HEK293 (cell line): ENCODE measurements at regions not wholly inside any gene's neighbourhood (a gene's known extent, or its start where the extent isn't known, plus 50 kb on each side); places are given as distances from the start of the nearest gene placed in this dataset.

Source experiments
- ZBTB1 ChIP-seq: fragments of 450-650 bp; formaldehyde crosslinking; IDR thresholded peaks from 2 replicates; pipeline ENCODE4 v1.5.1; 2016; ENCODE audit warnings: missing biosample characterization, missing genetic modification characterization
- ZNF114 ChIP-seq: fragments of 450-650 bp; formaldehyde crosslinking; IDR thresholded peaks from 2 replicates; pipeline ENCODE4 v1.5.0; 2017; ENCODE audit warnings: missing biosample characterization, missing genetic modification characterization
- ZNF132 ChIP-seq: fragments of 450-650 bp; formaldehyde crosslinking; IDR thresholded peaks from 2 replicates; pipeline ENCODE4 v1.5.1; 2017; ENCODE audit warnings: missing biosample characterization, missing genetic modification characterization, borderline replicate concordance
- ZNF175 ChIP-seq: fragments of 450-650 bp; formaldehyde crosslinking; IDR thresholded peaks from 2 replicates; pipeline ENCODE4 v1.5.1; 2016; ENCODE audit warnings: missing biosample characterization, missing genetic modification characterization
- ZNF274 ChIP-seq, 2 experiments: fragments of 200-500 bp in 1 of 2; fragments of 450-650 bp in 1 of 2; sonication (Bioruptor generic) in 1 of 2; formaldehyde crosslinking in 1 of 2; IDR thresholded peaks; 2 replicates each; pipeline versions ENCODE4 v1.5.1 to v1.6.1; 2014 to 2016; ENCODE audit warnings: borderline replicate concordance in 1 of 2, inconsistent platforms in 1 of 2, low read length in 1 of 2, missing biosample characterization in 1 of 2, missing genetic modification characterization in 1 of 2
- ZNF341 ChIP-seq: fragments of 450-650 bp; formaldehyde crosslinking; IDR thresholded peaks from 2 replicates; pipeline ENCODE4; 2016; ENCODE audit warnings: low read depth, missing biosample characterization, missing genetic modification characterization
- ZNF660 ChIP-seq: fragments of 450-650 bp; IDR thresholded peaks from 2 replicates; pipeline ENCODE4 v1.5.1; 2018; ENCODE audit warnings: missing biosample characterization, mild to moderate bottlenecking, missing genetic modification characterization
- ZNF776 ChIP-seq: fragments of 450-650 bp; formaldehyde crosslinking; IDR thresholded peaks from 2 replicates; pipeline ENCODE4 v1.5.0; 2017; ENCODE audit warnings: missing biosample characterization, missing genetic modification characterization, borderline replicate concordance
- TF ChIP-seq, protein P1 (sequence below): fragments of 450-650 bp; formaldehyde crosslinking; IDR thresholded peaks from 2 replicates; pipeline ENCODE4 v1.5.1; 2016; ENCODE audit warnings: missing biosample characterization, missing genetic modification characterization, low read depth
- TF ChIP-seq, protein P2 (sequence below): fragments of 450-650 bp; formaldehyde crosslinking; IDR thresholded peaks from 2 replicates; pipeline ENCODE4 v1.5.1; 2016; ENCODE audit warnings: missing biosample characterization, missing genetic modification characterization
- TF ChIP-seq, protein P3 (sequence below): fragments of 450-650 bp; formaldehyde crosslinking; IDR thresholded peaks from 2 replicates; pipeline ENCODE4 v1.5.1; 2016; ENCODE audit warnings: missing biosample characterization, missing genetic modification characterization, low read depth
- TF ChIP-seq, protein P4 (sequence below): fragments of 450-650 bp; formaldehyde crosslinking; IDR thresholded peaks from 2 replicates; pipeline ENCODE4 v1.5.1; 2016; ENCODE audit warnings: missing biosample characterization, missing genetic modification characterization

DNA sequence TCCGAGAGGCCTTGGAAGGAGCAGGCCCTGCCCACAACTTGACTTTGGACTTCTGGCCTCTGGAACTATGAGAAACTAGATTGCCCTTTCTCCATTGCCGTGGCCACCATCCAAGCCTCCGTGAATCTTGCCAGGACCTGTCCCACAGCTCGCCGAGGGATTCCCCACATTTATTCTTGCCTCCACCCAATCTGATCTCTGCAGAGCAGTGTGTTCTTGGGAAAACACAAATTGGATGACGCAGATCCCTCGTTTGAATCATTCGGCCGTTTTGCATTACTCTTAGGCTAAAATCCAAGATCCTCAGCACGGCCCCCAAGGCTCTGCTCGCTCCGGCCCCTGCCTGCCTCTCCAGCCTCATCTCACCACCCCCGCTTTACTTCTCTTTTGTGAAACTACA is 364.2 kb downstream of the ZNF516 start:
- TF ChIP-seq, protein P1, sequence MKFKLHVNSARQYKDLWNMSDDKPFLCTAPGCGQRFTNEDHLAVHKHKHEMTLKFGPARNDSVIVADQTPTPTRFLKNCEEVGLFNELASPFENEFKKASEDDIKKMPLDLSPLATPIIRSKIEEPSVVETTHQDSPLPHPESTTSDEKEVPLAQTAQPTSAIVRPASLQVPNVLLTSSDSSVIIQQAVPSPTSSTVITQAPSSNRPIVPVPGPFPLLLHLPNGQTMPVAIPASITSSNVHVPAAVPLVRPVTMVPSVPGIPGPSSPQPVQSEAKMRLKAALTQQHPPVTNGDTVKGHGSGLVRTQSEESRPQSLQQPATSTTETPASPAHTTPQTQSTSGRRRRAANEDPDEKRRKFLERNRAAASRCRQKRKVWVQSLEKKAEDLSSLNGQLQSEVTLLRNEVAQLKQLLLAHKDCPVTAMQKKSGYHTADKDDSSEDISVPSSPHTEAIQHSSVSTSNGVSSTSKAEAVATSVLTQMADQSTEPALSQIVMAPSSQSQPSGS (tag by site-specific recombination), result no peak
- TF ChIP-seq ZNF776, result no peak
- no peak for TF ChIP-seq ZNF274 (IDR thresholded peaks at IDR 0.05; ENCODE audit: low read length)
- no peak for TF ChIP-seq ZNF274 (tag by site-specific recombination; IDR thresholded peaks at IDR 0.05; ENCODE audit: borderline replicate concordance)
- no peak for TF ChIP-seq ZNF132 (tag by site-specific recombination)
- TF ChIP-seq, protein P2, sequence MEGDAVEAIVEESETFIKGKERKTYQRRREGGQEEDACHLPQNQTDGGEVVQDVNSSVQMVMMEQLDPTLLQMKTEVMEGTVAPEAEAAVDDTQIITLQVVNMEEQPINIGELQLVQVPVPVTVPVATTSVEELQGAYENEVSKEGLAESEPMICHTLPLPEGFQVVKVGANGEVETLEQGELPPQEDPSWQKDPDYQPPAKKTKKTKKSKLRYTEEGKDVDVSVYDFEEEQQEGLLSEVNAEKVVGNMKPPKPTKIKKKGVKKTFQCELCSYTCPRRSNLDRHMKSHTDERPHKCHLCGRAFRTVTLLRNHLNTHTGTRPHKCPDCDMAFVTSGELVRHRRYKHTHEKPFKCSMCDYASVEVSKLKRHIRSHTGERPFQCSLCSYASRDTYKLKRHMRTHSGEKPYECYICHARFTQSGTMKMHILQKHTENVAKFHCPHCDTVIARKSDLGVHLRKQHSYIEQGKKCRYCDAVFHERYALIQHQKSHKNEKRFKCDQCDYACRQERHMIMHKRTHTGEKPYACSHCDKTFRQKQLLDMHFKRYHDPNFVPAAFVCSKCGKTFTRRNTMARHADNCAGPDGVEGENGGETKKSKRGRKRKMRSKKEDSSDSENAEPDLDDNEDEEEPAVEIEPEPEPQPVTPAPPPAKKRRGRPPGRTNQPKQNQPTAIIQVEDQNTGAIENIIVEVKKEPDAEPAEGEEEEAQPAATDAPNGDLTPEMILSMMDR (tag by site-specific recombination), result no peak
- TF ChIP-seq ZNF114, result no peak
- no peak for TF ChIP-seq ZNF660 (tag by site-specific recombination)
- no peak for TF ChIP-seq ZNF341 (tag by site-specific recombination)
- TF ChIP-seq, protein P3, sequence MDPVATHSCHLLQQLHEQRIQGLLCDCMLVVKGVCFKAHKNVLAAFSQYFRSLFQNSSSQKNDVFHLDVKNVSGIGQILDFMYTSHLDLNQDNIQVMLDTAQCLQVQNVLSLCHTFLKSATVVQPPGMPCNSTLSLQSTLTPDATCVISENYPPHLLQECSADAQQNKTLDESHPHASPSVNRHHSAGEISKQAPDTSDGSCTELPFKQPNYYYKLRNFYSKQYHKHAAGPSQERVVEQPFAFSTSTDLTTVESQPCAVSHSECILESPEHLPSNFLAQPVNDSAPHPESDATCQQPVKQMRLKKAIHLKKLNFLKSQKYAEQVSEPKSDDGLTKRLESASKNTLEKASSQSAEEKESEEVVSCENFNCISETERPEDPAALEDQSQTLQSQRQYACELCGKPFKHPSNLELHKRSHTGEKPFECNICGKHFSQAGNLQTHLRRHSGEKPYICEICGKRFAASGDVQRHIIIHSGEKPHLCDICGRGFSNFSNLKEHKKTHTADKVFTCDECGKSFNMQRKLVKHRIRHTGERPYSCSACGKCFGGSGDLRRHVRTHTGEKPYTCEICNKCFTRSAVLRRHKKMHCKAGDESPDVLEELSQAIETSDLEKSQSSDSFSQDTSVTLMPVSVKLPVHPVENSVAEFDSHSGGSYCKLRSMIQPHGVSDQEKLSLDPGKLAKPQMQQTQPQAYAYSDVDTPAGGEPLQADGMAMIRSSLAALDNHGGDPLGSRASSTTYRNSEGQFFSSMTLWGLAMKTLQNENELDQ (tag by site-specific recombination), result no peak
- no peak for TF ChIP-seq ZNF175 (tag by site-specific recombination)
- TF ChIP-seq, protein P4, sequence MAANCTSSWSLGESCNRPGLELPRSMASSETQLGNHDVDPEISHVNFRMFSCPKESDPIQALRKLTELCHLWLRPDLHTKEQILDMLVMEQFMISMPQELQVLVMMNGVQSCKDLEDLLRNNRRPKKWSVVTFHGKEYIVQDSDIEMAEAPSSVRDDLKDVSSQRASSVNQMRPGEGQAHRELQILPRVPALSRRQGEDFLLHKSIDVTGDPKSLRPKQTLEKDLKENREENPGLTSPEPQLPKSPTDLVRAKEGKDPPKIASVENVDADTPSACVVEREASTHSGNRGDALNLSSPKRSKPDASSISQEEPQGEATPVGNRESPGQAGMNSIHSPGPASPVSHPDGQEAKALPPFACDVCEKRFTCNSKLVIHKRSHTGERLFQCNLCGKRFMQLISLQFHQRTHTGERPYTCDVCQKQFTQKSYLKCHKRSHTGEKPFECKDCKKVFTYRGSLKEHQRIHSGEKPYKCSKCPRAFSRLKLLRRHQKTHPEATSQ (tag by site-specific recombination), result no peak
- no peak for TF ChIP-seq ZBTB1 (tag by site-specific recombination)
